GM21576 (cell line): ENCODE measurements at regions not wholly inside any gene's neighbourhood (a gene's known extent, or its start where the extent isn't known, plus 50 kb on each side); places are given as distances from the start of the nearest gene placed in this dataset.

Experiments
- ATAC-seq: cut with Tn5 transposase; IDR thresholded peaks from one replicate; pipeline ENCODE4 v1.9.1; 2021; ENCODE audit warnings: mild to moderate bottlenecking, moderate library complexity; ENCODE audit not compliant: unreplicated experiment

GRCh38 chr11:33476945-33477606 lies 219.9 kb downstream of the HIPK3 start:
- ATAC-seq = no peak

GRCh38 chr11:33475993-33476392 lies 218.8 kb downstream of the HIPK3 start:
- no peak for ATAC-seq

GRCh38 chr11:33474866-33475265 lies 217.7 kb downstream of the HIPK3 start:
- no peak for ATAC-seq

- ATAC-seq = no peak
Observed at GRCh38 chr11:33471541-33471940, 214.4 kb downstream of the HIPK3 start.

GRCh38 chr11:33467966-33468365 lies 210.8 kb downstream of the HIPK3 start:
- ATAC-seq = no peak

- no peak for ATAC-seq
Observed at GRCh38 chr11:33463059-33463458, 205.9 kb downstream of the HIPK3 start.

- no peak for ATAC-seq
Observed at GRCh38 chr11:33461369-33462125, 204.4 kb downstream of the HIPK3 start.

GRCh38 chr11:33457948-33458347 lies 200.8 kb downstream of the HIPK3 start:
- ATAC-seq = no peak

- ATAC-seq = no peak
Observed at GRCh38 chr11:33455867-33456463, 198.8 kb downstream of the HIPK3 start.

GRCh38 chr11:33454264-33454663 lies 197.1 kb downstream of the HIPK3 start:
- no peak for ATAC-seq

GRCh38 chr11:33452836-33453624 lies 195.8 kb downstream of the HIPK3 start:
- no peak for ATAC-seq

- ATAC-seq = no peak
Observed at GRCh38 chr11:33451364-33451763, 194.2 kb downstream of the HIPK3 start.

GRCh38 chr11:33449798-33450197 lies 192.6 kb downstream of the HIPK3 start:
- no peak for ATAC-seq

GRCh38 chr11:33448461-33449130 lies 191.4 kb downstream of the HIPK3 start:
- no peak for ATAC-seq

GRCh38 chr11:33445761-33446161 lies 188.6 kb downstream of the HIPK3 start:
- ATAC-seq = no peak

GRCh38 chr11:33444835-33445594 lies 187.8 kb downstream of the HIPK3 start:
- ATAC-seq = no peak

GRCh38 chr11:33443684-33444083 lies 186.5 kb downstream of the HIPK3 start:
- no peak for ATAC-seq

GRCh38 chr11:33438301-33438700 lies 181.1 kb downstream of the HIPK3 start:
- ATAC-seq = no peak

GRCh38 chr11:33437529-33437928 lies 180.3 kb downstream of the HIPK3 start:
- ATAC-seq = no peak

- ATAC-seq = no peak
Observed at GRCh38 chr11:33435216-33435615, 178.0 kb downstream of the HIPK3 start.
